ENCODE measurements at regions not wholly inside any gene's neighbourhood (a gene's known extent, or its start where the extent isn't known, plus 50 kb on each side); places are given as distances from the start of the nearest gene placed in this dataset.

- TF ChIP-seq ZBTB44 (CRISPR knock-in tag; IDR thresholded peaks at IDR 0.05) (no peak), PAXIP1 (CRISPR knock-in tag; conservative IDR thresholded peaks at IDR 0.05) (no peak), ZNF737 (CRISPR knock-in tag; IDR thresholded peaks at IDR 0.05; ENCODE audit: borderline replicate concordance) (no peak), ZNF784 (CRISPR knock-in tag; IDR thresholded peaks at IDR 0.05; ENCODE audit: borderline replicate concordance) (no peak), MTF1 (CRISPR knock-in tag; IDR thresholded peaks at IDR 0.05) (no peak)
These were observed 116.7 kb upstream of the OPCML start (continued) for GRCh38 chr11:133649040-133649439.

GRCh38 chr11:133639408-133639807 is 107.1 kb upstream of the OPCML start:
- in situ Hi-C loops (cut with HindIII; ENCODE audit: extremely low pct_ligation_motif_present, low pct_unique_long_range_greater_than_20kb) (no loop called here), intact Hi-C loops (cut with micrococcal nuclease; ENCODE audit: unreplicated experiment) (no loop called here)
- Histone ChIP-seq H3K4me3 (replicated peaks in 1 of 3; ENCODE audit: insufficient read depth in 1 of 3, low read depth in 2 of 3, low read length in 3 of 3) (no peak overlapping the region), H3K9ac (ENCODE audit: insufficient read depth, low read depth, low read length) (no peak overlapping the region), H2AFZ (ENCODE audit: low read length) (no peak overlapping the region), H3K4me1 (ENCODE audit: insufficient read depth, low read length) (no peaks in the 10 kb centered on the region), H3K4me2 (ENCODE audit: low read depth, low read length) (no peak overlapping the region), H3K36me3 (replicated peaks in 1 of 2; ENCODE audit: control insufficient read depth in 1 of 2, insufficient read depth in 2 of 2, low read length in 2 of 2) (no peaks in the 10 kb centered on the region), H3K79me2 (ENCODE audit: insufficient read depth, low read length) (no peaks in the 10 kb centered on the region), H4K20me1 (ENCODE audit: insufficient read depth, low read length) (no peaks in the 10 kb centered on the region), H3K27ac (ENCODE audit: extremely low read length, insufficient read depth, low read length) (no peak overlapping the region), H3K9me3 (ENCODE audit: low read length) (no peaks in the 10 kb centered on the region), H3K27me3 (ENCODE audit: control insufficient read depth in 1 of 2, insufficient read depth in 2 of 2, low read length in 2 of 2) (no peaks in the 10 kb centered on the region; a peak in 1 of 5 replicates)
- no peak for DNase-seq (ENCODE audit: low spot score)
- ChIA-PET CTCF (ENCODE audit: low intra/inter-chr PET ratio, low total read pairs) (no interaction called here), POLR2A (no interaction called here)
- no peak for FAIRE-seq
- no peak for TF ChIP-seq RNF2 (conservative IDR thresholded peaks at IDR 0.05; ENCODE audit: low read depth)
- BruUV-seq (replicated peaks) = no TSS peak
- 0% methylated on average over 2 of the region's 2 CpGs for WGBS (ENCODE audit: low lambda C conversion rate)
- ATAC-seq = no peak
